HEK293 (cell line): ENCODE measurements at regions not wholly inside any gene's neighbourhood (a gene's known extent, or its start where the extent isn't known, plus 50 kb on each side); places are given as distances from the start of the nearest gene placed in this dataset.
"Not testable (repeated sequence)": the region's sequence is repeated elsewhere in the genome, so short reads cannot be mapped to it uniquely, and the experiment has no call there.

Experiments
- CTCF ChIA-PET: fragments of 350-600 bp; formaldehyde crosslinking; extraction: SDS; loops from one replicate; lab custom pipeline; 2021; ENCODE audit warnings: antibody characterized with exemption; lab: Yijun Ruan, JAX
- POLR2A ChIA-PET: fragments of 300-600 bp; formaldehyde crosslinking; extraction: SDS; loops from one replicate; lab custom pipeline; 2020; ENCODE audit warnings: antibody characterized with exemption, inconsistent platforms; lab: Yijun Ruan, JAX
- H3K27ac ChIP-seq: fragments of 200-500 bp; sonication (Bioruptor generic); 2 replicates; pipeline ENCODE4 v1.5.1; 2014; ENCODE audit warnings: low read depth, low read length, control low read depth, inconsistent platforms; ENCODE audit errors: extremely low read depth
- H3K36me3 ChIP-seq, 2 experiments: fragments of 200-500 bp in 1 of 2; sonication (Bioruptor generic) in 1 of 2; 1 replicate in 1 of 2; 2 replicates in 1 of 2; pipeline ENCODE4 v1.5.1; 2014 to 2017; ENCODE audit warnings: inconsistent platforms in 2 of 2, low read length in 2 of 2; ENCODE audit not compliant: control insufficient read depth in 2 of 2, insufficient read depth in 1 of 2
- H3K4me1 ChIP-seq: fragments of 200-500 bp; sonication (Bioruptor generic); 2 replicates; pipeline ENCODE4 v1.5.1; 2014; ENCODE audit warnings: mild to moderate bottlenecking, low read length, inconsistent platforms; ENCODE audit not compliant: control insufficient read depth, insufficient read depth
- H3K4me3 ChIP-seq: 2 replicates; pipeline ENCODE4 v1.5.1; 2011; ENCODE audit warnings: low read depth, mild to moderate bottlenecking, control low read depth, low read length, moderate library complexity
- H3K9me3 ChIP-seq: fragments of 200-500 bp; sonication (Bioruptor generic); 2 replicates; pipeline ENCODE4 v1.5.1; 2014; ENCODE audit warnings: low read depth, low read length, inconsistent platforms; ENCODE audit not compliant: control insufficient read depth, insufficient read depth
- WT1 ChIP-seq: fragments of 450-650 bp; formaldehyde crosslinking; IDR thresholded peaks from 2 replicates; pipeline ENCODE4 v1.5.1; 2016; ENCODE audit warnings: missing biosample characterization, missing genetic modification characterization
- YY2 ChIP-seq: fragments of 450-650 bp; formaldehyde crosslinking; IDR thresholded peaks from 2 replicates; pipeline ENCODE4 v1.5.1; 2016; ENCODE audit warnings: missing biosample characterization, missing genetic modification characterization
- ZFHX2 ChIP-seq: fragments of 450-650 bp; formaldehyde crosslinking; conservative IDR thresholded peaks from 2 replicates; pipeline ENCODE4 v1.5.1; 2016; ENCODE audit warnings: missing biosample characterization, missing genetic modification characterization
- ZNF169 ChIP-seq: fragments of 450-650 bp; formaldehyde crosslinking; IDR thresholded peaks from 2 replicates; pipeline ENCODE4 v1.5.1; 2016; ENCODE audit warnings: missing biosample characterization, missing genetic modification characterization
- ZNF221 ChIP-seq: fragments of 450-650 bp; formaldehyde crosslinking; IDR thresholded peaks from 2 replicates; pipeline ENCODE4 v1.5.1; 2017; ENCODE audit warnings: missing biosample characterization, missing genetic modification characterization, borderline replicate concordance
- ZNF24 ChIP-seq: fragments of 450-650 bp; formaldehyde crosslinking; IDR thresholded peaks from 2 replicates; pipeline ENCODE4 v1.5.1; 2016; ENCODE audit warnings: missing biosample characterization, missing genetic modification characterization
- ZNF341 ChIP-seq: fragments of 450-650 bp; formaldehyde crosslinking; IDR thresholded peaks from 2 replicates; pipeline ENCODE4; 2016; ENCODE audit warnings: low read depth, missing biosample characterization, missing genetic modification characterization
- ZNF416 ChIP-seq: fragments of 450-650 bp; formaldehyde crosslinking; IDR thresholded peaks from 2 replicates; pipeline ENCODE4 v1.5.1; 2016; ENCODE audit warnings: missing biosample characterization, missing genetic modification characterization
- ZNF610 ChIP-seq: fragments of 450-650 bp; formaldehyde crosslinking; IDR thresholded peaks from 2 replicates; pipeline ENCODE4 v1.5.1; 2016; ENCODE audit warnings: missing biosample characterization, missing genetic modification characterization, borderline replicate concordance
- ZNF658 ChIP-seq: fragments of 450-650 bp; formaldehyde crosslinking; IDR thresholded peaks from 2 replicates; pipeline ENCODE4; 2016; ENCODE audit warnings: missing biosample characterization, missing genetic modification characterization
- ZXDB ChIP-seq: fragments of 450-650 bp; formaldehyde crosslinking; IDR thresholded peaks from 2 replicates; pipeline ENCODE4 v1.5.1; 2016; ENCODE audit warnings: missing biosample characterization, missing genetic modification characterization
- TF ChIP-seq, protein P1 (sequence below): fragments of 450-650 bp; formaldehyde crosslinking; IDR thresholded peaks from 2 replicates; pipeline ENCODE4 v1.5.1; 2016; ENCODE audit warnings: missing biosample characterization, missing genetic modification characterization, low read depth
- TF ChIP-seq, protein P2 (sequence below): fragments of 450-650 bp; formaldehyde crosslinking; IDR thresholded peaks from 2 replicates; pipeline ENCODE4 v1.5.1; 2016; ENCODE audit warnings: missing biosample characterization, missing genetic modification characterization
- TF ChIP-seq, protein P3 (sequence below): fragments of 450-650 bp; formaldehyde crosslinking; IDR thresholded peaks from 2 replicates; pipeline ENCODE4 v1.5.1; 2016; ENCODE audit warnings: missing biosample characterization, missing genetic modification characterization

DNA sequence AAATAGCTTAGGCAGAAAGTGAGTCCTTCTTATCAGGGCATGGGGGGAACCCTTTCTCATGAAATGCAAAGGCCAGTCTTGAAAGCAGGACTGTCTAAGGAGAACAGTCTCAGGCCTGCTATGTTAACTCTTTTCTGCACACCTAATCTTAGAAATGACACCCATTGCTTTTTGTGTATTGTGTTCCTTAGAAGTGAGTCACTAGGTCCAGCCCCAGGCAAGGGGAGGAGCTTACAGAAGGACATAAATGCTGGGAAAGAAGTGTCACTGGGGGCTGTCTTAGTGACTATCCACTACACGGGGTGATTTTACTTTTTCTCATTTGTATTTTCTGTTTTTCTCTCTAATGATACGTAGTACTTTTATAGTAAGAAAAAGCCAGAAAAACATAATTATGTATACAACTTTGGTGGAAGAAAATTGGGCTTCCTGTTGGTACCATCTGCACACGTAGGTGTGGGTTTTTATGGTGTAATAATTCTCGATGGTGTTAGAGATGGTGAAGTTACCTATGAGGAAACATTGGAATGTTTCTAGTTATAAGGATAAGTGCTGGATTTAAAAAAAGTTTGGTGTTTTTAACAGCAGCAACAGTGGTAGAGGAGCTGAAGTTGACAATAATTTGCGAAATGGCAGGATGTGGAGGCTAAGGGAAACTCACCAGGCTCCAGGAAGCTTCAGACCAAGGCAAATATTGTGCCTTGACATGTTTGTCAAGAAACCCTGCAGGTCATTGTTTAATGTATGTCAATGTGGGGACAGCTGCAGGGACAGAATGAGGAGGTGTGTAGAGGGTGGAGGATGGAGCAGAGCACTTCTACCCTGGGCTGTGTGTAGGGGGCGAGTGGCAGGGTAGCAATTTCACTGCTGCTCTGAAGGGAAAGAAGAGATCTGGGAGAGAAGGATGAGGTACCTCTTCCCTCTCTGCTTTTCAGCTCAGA, 214.9 kb downstream of the KTN1 start:
- POLR2A ChIA-PET: no interaction called here
- H3K9me3 ChIP-seq: no peaks in the 10 kb centered on the region
- no peak overlapping the region for H3K4me3 ChIP-seq
- TF ChIP-seq ZFHX2 (peak; percentile 27; the same call in 1 of the 2 replicates), ZNF610 (tag by site-specific recombination) (no peak)
- H3K4me1 ChIP-seq: no peaks in the 10 kb centered on the region
- no peaks in the 10 kb centered on the region for H3K36me3 ChIP-seq
- H3K27ac ChIP-seq: no peak overlapping the region
- CTCF ChIA-PET: interaction anchor here (0.6 to 1.2 kb wide), 2 partner anchors 10 to 141 kb away, joined by 3 to 4 read pairs; no protein-coding TSS in a partner anchor

DNA sequence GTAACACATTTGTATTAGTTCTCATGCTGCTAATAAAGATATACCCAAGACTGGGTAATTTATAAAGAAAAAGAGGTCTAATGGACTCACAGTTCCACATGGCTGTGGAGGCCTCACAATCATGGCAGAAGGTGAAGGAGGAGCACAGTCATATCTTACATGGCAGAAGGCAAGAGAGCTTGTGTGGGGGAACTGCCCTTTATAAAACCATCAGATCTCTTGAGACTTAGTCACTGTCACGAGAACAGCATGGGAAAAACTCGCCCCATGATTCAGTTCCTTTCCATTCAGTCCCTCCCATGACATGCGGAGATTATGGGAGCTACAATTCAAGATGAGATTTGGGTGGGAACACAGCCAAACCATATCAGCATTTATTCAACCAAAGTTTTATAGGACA, 216.5 kb downstream of the KTN1 start:
- H3K4me3 ChIP-seq, H3K27ac ChIP-seq, POLR2A ChIA-PET, CTCF ChIA-PET, H3K36me3 ChIP-seq, H3K4me1 ChIP-seq, H3K9me3 ChIP-seq: not testable (repeated sequence)

DNA sequence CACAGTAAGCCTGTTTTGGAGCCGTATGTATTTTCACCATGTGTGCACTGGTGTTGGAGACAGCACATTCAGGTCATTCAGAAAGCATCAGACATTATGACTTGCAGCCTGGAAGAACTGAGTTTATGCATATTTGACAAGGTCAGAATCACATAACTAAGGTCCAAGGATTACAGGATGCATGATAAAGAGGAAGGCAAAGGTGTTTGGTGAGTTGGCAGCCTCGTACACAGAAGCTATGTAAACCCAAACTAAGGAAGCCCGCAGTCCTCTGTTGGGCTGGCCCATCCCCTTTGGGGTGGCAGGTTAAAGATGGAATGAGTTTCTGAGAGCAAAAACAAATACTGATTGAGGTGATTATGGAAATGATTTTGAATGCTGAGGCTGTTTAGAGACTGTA, 218.4 kb downstream of the KTN1 start:
- Histone ChIP-seq H3K36me3 (no peaks in the 10 kb centered on the region), H3K4me3 (no peak overlapping the region), H3K27ac (no peak overlapping the region), H3K9me3 (no peaks in the 10 kb centered on the region), H3K4me1 (no peaks in the 10 kb centered on the region; the same call in 1 of the 2 replicates)
- ChIA-PET CTCF (interaction anchor here (1.4 kb wide), 1 partner anchor 66 kb away, joined by 4 read pairs; no protein-coding TSS in a partner anchor), POLR2A (no interaction called here)
- TF ChIP-seq ZNF221 (tag by site-specific recombination): no peak
- TF ChIP-seq ZNF416 (tag by site-specific recombination): no peak
- no peak for TF ChIP-seq ZNF24
- no peak for TF ChIP-seq ZNF341 (tag by site-specific recombination)
- TF ChIP-seq, protein P1, sequence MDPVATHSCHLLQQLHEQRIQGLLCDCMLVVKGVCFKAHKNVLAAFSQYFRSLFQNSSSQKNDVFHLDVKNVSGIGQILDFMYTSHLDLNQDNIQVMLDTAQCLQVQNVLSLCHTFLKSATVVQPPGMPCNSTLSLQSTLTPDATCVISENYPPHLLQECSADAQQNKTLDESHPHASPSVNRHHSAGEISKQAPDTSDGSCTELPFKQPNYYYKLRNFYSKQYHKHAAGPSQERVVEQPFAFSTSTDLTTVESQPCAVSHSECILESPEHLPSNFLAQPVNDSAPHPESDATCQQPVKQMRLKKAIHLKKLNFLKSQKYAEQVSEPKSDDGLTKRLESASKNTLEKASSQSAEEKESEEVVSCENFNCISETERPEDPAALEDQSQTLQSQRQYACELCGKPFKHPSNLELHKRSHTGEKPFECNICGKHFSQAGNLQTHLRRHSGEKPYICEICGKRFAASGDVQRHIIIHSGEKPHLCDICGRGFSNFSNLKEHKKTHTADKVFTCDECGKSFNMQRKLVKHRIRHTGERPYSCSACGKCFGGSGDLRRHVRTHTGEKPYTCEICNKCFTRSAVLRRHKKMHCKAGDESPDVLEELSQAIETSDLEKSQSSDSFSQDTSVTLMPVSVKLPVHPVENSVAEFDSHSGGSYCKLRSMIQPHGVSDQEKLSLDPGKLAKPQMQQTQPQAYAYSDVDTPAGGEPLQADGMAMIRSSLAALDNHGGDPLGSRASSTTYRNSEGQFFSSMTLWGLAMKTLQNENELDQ: no peak
- TF ChIP-seq, protein P2, sequence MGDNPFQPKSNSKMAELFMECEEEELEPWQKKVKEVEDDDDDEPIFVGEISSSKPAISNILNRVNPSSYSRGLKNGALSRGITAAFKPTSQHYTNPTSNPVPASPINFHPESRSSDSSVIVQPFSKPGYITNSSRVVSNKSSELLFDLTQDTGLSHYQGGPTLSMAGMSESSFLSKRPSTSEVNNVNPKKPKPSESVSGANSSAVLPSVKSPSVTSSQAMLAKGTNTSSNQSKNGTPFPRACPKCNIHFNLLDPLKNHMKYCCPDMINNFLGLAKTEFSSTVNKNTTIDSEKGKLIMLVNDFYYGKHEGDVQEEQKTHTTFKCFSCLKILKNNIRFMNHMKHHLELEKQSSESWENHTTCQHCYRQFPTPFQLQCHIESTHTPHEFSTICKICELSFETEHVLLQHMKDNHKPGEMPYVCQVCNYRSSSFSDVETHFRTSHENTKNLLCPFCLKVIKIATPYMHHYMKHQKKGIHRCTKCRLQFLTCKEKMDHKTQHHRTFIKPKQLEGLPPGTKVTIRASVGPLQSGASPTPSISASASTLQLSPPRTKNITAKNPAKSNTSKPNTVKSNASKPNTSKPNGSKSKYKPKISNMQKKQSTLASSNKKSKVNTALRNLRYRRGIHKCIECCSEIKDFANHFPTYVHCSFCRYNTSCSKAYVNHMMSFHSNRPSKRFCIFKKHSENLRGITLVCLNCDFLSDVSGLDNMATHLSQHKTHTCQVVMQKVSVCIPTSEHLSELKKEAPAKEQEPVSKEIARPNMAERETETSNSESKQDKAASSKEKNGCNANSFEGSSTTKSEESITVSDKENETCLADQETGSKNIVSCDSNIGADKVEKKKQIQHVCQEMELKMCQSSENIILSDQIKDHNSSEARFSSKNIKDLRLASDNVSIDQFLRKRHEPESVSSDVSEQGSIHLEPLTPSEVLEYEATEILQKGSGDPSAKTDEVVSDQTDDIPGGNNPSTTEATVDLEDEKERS (tag by site-specific recombination): no peak
- no peak for TF ChIP-seq ZNF658 (tag by site-specific recombination)
- no peak for TF ChIP-seq YY2 (tag by site-specific recombination)
- no peak for TF ChIP-seq ZNF169 (tag by site-specific recombination)
- TF ChIP-seq WT1 (tag by site-specific recombination): no peak
- no peak for TF ChIP-seq ZXDB (tag by site-specific recombination)
- TF ChIP-seq, protein P3, sequence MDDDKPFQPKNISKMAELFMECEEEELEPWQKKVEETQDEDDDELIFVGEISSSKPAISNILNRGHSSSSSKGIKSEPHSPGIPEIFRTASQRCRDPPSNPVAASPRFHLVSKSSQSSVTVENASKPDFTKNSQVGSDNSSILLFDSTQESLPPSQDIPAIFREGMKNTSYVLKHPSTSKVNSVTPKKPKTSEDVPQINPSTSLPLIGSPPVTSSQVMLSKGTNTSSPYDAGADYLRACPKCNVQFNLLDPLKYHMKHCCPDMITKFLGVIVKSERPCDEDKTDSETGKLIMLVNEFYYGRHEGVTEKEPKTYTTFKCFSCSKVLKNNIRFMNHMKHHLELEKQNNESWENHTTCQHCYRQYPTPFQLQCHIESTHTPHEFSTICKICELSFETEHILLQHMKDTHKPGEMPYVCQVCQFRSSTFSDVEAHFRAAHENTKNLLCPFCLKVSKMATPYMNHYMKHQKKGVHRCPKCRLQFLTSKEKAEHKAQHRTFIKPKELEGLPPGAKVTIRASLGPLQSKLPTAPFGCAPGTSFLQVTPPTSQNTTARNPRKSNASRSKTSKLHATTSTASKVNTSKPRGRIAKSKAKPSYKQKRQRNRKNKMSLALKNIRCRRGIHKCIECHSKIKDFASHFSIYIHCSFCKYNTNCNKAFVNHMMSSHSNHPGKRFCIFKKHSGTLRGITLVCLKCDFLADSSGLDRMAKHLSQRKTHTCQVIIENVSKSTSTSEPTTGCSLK: no peak
